Upper lobe of left lung (tissue), 4 donors: ENCODE measurements at regions not wholly inside any gene's neighbourhood (a gene's known extent, or its start where the extent isn't known, plus 50 kb on each side); places are given as distances from the start of the nearest gene placed in this dataset.

ENCODE experiments used
- POLR2AphosphoS5 ChIP-seq, 2 donors: sonication (generic); formaldehyde crosslinking; IDR thresholded peaks; one replicate each; pipeline ENCODE4 v1.5.1; 2017; ENCODE audit warnings: antibody characterized with exemption in 2 of 2
- TF ChIP-seq, protein P1 (sequence below), 6 experiments: fragments of 450-650 bp in 4 of 6; fragments of 200-600 bp in 2 of 6; sonication (generic) in 2 of 6; IDR thresholded peaks; one replicate each; pipeline ENCODE4 v1.5.1; 2016 to 2019; ENCODE audit warnings: antibody characterized with exemption in 6 of 6

DNA sequence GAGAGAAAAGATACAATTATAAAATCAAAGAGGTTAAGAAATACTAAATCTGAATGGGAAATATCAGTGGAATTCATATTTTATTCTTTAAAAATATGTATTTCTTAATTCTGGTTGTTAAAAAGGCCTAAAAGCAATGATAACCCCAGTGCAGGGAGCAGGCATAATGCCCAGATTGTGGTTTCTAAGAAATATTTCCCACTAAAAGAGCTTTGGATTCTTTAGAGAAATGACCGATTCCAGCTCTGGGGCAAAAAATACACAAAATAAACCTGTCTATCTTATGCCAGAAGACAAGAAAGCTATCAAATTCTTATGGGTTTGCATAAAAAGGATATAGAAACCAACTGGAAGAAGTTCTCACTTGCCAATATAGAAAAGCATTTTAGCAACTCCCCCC is 71.6 kb downstream of the PDE6H start:
- TF ChIP-seq, protein P1, sequence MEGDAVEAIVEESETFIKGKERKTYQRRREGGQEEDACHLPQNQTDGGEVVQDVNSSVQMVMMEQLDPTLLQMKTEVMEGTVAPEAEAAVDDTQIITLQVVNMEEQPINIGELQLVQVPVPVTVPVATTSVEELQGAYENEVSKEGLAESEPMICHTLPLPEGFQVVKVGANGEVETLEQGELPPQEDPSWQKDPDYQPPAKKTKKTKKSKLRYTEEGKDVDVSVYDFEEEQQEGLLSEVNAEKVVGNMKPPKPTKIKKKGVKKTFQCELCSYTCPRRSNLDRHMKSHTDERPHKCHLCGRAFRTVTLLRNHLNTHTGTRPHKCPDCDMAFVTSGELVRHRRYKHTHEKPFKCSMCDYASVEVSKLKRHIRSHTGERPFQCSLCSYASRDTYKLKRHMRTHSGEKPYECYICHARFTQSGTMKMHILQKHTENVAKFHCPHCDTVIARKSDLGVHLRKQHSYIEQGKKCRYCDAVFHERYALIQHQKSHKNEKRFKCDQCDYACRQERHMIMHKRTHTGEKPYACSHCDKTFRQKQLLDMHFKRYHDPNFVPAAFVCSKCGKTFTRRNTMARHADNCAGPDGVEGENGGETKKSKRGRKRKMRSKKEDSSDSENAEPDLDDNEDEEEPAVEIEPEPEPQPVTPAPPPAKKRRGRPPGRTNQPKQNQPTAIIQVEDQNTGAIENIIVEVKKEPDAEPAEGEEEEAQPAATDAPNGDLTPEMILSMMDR (IDR thresholded peaks at IDR 0.05): no peak
- no peak for TF ChIP-seq POLR2AphosphoS5 (IDR thresholded peaks at IDR 0.05)
